HCT116 (cell line): ENCODE measurements at regions not wholly inside any gene's neighbourhood (a gene's known extent, or its start where the extent isn't known, plus 50 kb on each side); places are given as distances from the start of the nearest gene placed in this dataset.

Source experiments
- EGR1 ChIP-seq: IDR thresholded peaks from 2 replicates; pipeline ENCODE4 v1.6.1; 2012; ENCODE audit warnings: low read depth
- RAD21 ChIP-seq: IDR thresholded peaks from 2 replicates; pipeline ENCODE4 v1.6.1; 2012; ENCODE audit warnings: low read depth, mild to moderate bottlenecking
- YY1 ChIP-seq: IDR thresholded peaks from 2 replicates; pipeline ENCODE4 v1.6.1; 2011; ENCODE audit warnings: low read length, low read depth, moderate library complexity, mild to moderate bottlenecking; ENCODE audit not compliant: insufficient replicate concordance; ENCODE audit errors: extremely low read depth
- ZFX ChIP-seq: fragments of 450-650 bp; IDR thresholded peaks from 2 replicates; pipeline ENCODE4 v1.6.1; 2017
- TF ChIP-seq, protein P1 (sequence below), 3 experiments: fragments of 200-600 bp in 1 of 3; sonication (generic) in 1 of 3; IDR thresholded peaks in 2 of 3; conservative IDR thresholded peaks in 1 of 3; 2 replicates each; pipeline ENCODE4 v1.5.1; 2012 to 2017; ENCODE audit warnings: low read depth in 2 of 3, low read length in 2 of 3, antibody characterized with exemption in 1 of 3, borderline replicate concordance in 1 of 3, control low read depth in 1 of 3, mild to moderate bottlenecking in 1 of 3, mixed read lengths in 1 of 3, mixed run types in 1 of 3, moderate library complexity in 1 of 3; ENCODE audit not compliant: insufficient read depth in 1 of 3

DNA sequence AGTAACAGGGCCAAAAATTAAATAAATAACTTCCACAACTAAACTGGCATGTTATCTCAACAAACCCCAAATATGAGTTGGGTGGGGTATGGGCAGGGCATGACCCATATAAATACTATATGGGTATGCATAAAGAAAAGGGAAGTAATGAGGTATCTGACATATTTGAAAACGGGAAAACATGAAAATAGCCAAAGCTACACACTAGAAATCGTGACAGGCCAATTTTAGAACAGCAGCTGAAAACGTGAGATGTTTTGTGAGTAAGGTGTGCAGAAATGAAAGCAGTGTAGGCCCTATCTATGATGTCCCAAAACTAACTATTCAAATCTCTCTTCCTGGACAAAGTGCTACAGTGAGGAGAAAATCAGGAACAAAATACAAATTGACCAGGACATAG, 537.9 kb upstream of the NR5A2 start:
- TF ChIP-seq, protein P1, sequence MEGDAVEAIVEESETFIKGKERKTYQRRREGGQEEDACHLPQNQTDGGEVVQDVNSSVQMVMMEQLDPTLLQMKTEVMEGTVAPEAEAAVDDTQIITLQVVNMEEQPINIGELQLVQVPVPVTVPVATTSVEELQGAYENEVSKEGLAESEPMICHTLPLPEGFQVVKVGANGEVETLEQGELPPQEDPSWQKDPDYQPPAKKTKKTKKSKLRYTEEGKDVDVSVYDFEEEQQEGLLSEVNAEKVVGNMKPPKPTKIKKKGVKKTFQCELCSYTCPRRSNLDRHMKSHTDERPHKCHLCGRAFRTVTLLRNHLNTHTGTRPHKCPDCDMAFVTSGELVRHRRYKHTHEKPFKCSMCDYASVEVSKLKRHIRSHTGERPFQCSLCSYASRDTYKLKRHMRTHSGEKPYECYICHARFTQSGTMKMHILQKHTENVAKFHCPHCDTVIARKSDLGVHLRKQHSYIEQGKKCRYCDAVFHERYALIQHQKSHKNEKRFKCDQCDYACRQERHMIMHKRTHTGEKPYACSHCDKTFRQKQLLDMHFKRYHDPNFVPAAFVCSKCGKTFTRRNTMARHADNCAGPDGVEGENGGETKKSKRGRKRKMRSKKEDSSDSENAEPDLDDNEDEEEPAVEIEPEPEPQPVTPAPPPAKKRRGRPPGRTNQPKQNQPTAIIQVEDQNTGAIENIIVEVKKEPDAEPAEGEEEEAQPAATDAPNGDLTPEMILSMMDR (IDR thresholded peaks at IDR 0.05 in 2 of 3, conservative IDR thresholded peaks at IDR 0.05 in 1 of 3; ENCODE audit: borderline replicate concordance in 1 of 3, insufficient read depth in 1 of 3, low read depth in 2 of 3, low read length in 2 of 3), result no peak
- TF ChIP-seq RAD21 (no peak), ZFX (no peak), EGR1 (no peak), YY1 (no peak)
